HepG2 (cell line): ENCODE measurements at regions not wholly inside any gene's neighbourhood (a gene's known extent, or its start where the extent isn't known, plus 50 kb on each side); places are given as distances from the start of the nearest gene placed in this dataset.

Experiments
- DPF2 ChIP-seq: sonication (generic); formaldehyde crosslinking; IDR thresholded peaks from 2 replicates; pipeline ENCODE4 v1.4.0; 2020; ENCODE audit warnings: mild to moderate bottlenecking, low read depth, missing genetic modification reagents, borderline replicate concordance
- ESRRA ChIP-seq: sonication (generic); formaldehyde crosslinking; IDR thresholded peaks from 2 replicates; pipeline ENCODE4 v1.5.1; 2020; ENCODE audit warnings: mild to moderate bottlenecking, low read depth, missing genetic modification reagents
- RXRA ChIP-seq: sonication (generic); formaldehyde crosslinking; IDR thresholded peaks from 2 replicates; pipeline ENCODE4 v1.5.1; 2020; ENCODE audit warnings: missing genetic modification reagents
- TARDBP ChIP-seq: sonication (generic); formaldehyde crosslinking; IDR thresholded peaks from 2 replicates; pipeline ENCODE4 v1.8.0; 2022; ENCODE audit warnings: mild to moderate bottlenecking, missing genetic modification reagents
- TF ChIP-seq, protein P1 (sequence below): sonication (generic); formaldehyde crosslinking; IDR thresholded peaks from 2 replicates; pipeline ENCODE4 v1.5.0; 2020; ENCODE audit warnings: mild to moderate bottlenecking, missing genetic modification reagents, moderate library complexity

DNA sequence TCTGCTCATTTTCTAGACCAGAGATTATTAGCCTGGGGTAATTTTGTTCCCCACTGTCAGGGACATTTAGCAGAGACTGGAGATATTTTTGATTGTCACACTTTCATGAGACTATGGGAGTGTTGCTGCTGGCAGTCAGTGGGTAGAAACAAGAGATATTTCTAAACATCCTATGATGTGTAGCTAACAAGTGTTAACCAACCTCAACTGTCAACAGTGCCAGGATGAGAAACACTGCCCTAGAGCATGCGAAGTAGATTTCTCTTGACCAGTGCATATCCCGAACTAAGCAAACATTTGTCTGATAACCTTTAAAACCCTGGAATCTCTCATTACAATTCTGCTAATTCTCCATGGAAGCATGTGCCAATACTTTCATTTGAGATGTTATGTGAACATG lies 607.4 kb upstream of the TMPRSS15 start:
- no peak for TF ChIP-seq RXRA (CRISPR knock-in tag)
- TF ChIP-seq TARDBP (CRISPR knock-in tag): no peak
- no peak for TF ChIP-seq DPF2 (CRISPR knock-in tag)
- TF ChIP-seq, protein P1, sequence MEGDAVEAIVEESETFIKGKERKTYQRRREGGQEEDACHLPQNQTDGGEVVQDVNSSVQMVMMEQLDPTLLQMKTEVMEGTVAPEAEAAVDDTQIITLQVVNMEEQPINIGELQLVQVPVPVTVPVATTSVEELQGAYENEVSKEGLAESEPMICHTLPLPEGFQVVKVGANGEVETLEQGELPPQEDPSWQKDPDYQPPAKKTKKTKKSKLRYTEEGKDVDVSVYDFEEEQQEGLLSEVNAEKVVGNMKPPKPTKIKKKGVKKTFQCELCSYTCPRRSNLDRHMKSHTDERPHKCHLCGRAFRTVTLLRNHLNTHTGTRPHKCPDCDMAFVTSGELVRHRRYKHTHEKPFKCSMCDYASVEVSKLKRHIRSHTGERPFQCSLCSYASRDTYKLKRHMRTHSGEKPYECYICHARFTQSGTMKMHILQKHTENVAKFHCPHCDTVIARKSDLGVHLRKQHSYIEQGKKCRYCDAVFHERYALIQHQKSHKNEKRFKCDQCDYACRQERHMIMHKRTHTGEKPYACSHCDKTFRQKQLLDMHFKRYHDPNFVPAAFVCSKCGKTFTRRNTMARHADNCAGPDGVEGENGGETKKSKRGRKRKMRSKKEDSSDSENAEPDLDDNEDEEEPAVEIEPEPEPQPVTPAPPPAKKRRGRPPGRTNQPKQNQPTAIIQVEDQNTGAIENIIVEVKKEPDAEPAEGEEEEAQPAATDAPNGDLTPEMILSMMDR: no peak
- TF ChIP-seq ESRRA (CRISPR knock-in tag): no peak
